NCI-H345 treated with DMSO at 0.1 percent for 48 hours (cell line): ENCODE measurements at regions not wholly inside any gene's neighbourhood (a gene's known extent, or its start where the extent isn't known, plus 50 kb on each side); places are given as distances from the start of the nearest gene placed in this dataset.

Experiments used
- DNase-seq: peaks from one replicate; lab custom pipeline; 2025; ENCODE audit not compliant: unreplicated experiment; lab: John Stamatoyannopoulos, UW

GRCh38 chr9:87320146-87320884, 177.4 kb upstream of the DAPK1 start:
- DNase-seq: no peak

DNA sequence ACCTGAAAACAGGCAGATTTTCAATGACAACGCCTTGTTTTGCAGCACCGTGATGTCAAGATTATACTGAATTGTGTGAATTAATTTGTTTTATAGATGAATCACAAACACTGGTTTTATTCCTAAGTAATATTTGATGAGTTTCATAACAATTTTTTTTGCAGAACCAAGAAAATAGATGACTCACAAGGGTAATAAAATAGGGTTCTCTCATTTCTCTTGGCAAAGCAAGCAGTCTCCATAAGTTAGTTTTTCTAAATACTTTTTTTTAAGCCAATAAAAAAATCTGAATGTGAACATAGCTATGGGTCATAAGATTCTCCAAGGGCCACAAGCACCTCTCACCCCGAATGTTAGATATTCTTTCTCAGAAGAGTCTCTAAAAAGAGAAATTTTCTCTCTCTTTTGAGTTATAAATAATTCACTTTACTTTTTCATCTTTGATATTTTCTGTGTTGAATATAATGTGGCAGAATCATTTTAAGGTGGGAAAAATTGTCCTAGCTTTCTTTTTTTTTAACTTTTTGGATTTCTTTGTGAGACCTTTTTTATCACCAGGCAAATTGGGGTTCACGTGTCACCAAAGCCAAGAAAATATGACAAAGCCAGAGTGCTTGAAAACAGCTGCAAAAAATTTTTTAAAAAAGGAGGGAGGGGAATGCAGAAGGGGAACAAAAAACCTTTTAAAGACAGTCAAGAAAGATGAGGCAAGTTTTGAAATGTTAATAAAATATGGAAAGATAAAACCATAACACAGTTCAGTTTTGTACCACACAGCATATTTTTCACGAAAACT, 174.6 kb upstream of the DAPK1 start:
- no peak for DNase-seq

GRCh38 chr9:87323928-87324327, 173.7 kb upstream of the DAPK1 start:
- no peak for DNase-seq

DNA sequence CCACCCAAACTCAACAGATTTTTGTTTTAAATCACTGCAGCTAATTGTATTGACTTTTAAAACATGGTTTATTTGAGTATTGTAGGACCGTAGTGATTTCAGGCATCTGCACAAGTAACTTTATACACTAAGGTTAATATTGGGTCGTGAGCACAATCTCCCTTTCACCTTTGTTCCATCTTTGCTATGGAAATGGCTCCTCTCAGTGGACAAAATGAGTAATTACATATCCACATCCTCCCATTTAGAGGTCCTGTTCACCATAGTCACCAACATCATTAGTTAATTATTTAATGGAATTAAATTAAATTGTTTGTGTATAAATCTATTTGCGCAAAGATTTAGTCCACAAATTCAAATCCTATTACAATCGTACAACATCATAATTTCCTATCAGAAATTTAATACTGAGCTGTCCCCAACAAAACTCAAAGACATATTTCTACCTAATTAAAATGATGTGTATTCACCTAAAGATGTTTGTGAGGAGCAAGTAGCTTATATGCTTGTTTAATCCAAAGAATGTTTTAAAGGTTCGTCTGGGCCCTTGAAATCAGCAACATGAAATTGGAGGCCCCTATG, 173.0 kb upstream of the DAPK1 start:
- DNase-seq: peak; percentile 3

DNA sequence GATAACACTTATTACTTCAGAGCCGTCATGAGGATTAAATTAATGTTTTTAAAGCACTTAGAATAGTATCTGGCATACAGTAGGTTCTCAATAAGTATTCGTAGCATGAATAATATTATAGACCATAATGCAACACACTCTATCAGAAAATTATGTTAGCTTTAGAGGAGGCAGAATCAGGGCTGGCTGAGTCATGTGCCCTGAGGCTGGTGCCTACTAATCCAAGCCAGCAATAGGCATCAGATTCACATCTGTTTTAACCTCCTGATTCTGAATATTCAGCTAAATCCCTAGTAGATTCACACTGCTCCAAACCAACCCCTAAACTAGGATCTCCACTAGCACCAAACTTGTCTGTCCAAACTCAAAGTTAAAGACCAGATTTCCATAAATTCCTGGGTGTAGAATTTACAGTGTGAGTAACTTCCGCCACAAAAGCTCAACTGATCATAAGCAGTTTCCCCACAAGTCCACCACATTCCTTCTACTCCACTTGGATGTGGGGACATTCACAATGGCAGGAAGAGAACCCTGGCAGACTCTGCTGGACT, 170.0 kb upstream of the DAPK1 start:
- no peak for DNase-seq

DNA sequence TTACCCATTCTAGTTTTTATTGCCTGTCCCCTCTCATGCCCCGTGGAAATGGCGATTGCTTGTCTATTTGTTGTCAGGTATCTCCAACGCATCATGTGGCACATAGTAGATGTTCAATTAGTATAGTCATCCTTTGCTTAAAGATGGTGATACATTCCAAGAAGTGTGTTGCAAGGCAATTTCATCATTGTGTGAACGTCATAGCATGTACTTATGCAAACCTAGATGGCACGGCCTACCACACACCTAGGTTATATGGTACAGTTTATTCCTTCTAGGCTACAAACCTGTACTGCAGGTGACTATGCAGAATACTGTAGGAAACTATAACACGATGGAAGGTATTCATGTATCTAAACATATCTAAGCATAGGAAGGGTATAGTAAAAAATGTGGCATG, 163.9 kb upstream of the DAPK1 start:
- DNase-seq: no peak

- no peak for DNase-seq
Measured at GRCh38 chr9:87334366-87334765, 163.3 kb upstream of the DAPK1 start.

- no peak for DNase-seq
Measured at GRCh38 chr9:87336407-87336806, 161.3 kb upstream of the DAPK1 start.

DNA sequence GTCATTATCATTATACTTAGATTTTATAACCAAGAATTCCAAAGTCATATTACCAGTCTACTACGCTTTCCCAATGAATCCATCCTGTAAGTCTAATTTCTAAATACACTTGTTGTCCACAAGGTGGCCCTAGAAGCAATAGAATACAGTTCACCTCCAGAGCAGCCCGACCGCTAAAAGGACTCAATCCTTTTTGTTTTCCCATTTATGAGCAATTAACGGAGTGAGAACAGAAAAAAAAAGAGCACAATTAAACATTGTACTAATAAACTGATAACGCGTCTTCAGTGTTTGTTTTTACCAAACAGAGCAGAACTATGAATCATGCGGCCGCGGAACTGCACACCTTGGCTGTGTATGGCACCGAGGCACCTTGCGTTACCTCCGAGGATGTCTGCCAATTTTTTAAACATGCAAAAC, 160.7 kb upstream of the DAPK1 start:
- DNase-seq: peak; percentile 27

GRCh38 chr9:87337335-87338087, 160.2 kb upstream of the DAPK1 start:
- no peak for DNase-seq

DNA sequence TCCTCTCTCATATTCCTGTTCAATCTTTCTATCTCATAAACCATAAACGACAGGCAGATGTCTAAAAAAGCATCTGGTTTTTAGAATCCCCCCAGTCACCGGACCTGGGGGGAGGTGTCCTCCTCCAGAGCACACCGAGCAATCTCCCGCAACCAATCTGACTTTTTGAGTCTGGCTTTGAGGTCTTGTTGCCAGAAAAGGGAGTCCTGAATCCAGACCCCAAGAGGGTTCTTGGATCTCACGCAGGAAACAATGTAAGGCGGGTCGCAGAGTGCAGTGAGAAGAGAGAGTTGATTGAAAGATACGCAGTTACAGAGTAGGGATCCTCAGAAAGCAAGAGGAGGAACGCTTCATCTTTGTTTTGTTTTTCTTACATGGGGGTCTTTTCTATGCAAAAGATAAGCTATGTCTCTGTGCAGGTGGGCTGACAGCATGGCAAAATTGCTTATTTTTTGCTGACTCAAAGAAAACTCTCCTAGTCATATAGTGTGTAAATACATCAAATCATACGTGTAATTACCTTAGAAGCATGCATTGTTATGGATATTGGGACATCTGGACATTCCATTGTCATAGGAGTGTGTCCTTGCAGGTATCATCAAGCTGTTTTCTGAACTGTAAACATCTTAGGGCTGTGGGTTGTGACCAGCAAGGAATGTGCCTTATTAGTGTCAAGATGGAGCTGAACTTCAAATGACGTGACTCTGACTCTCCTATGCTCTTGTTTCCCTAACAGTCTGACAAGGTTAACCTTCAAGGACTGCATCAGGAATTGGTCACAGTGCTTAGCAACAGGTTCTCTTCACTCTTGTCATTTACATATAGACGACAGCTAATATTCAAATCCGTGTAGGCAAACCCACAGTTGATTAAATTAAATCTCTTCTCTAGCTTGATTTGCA, 159.3 kb upstream of the DAPK1 start:
- DNase-seq: no peak

- no peak for DNase-seq
Measured at GRCh38 chr9:87340391-87340790, 157.3 kb upstream of the DAPK1 start.

- no peak for DNase-seq
Measured at GRCh38 chr9:87342743-87343142, 154.9 kb upstream of the DAPK1 start.

- no peak for DNase-seq
Measured at GRCh38 chr9:87343816-87344430, 153.7 kb upstream of the DAPK1 start.

GRCh38 chr9:87346061-87346665, 151.5 kb upstream of the DAPK1 start:
- no peak for DNase-seq

- no peak for DNase-seq
Measured at GRCh38 chr9:87350915-87351314, 146.8 kb upstream of the DAPK1 start.

DNA sequence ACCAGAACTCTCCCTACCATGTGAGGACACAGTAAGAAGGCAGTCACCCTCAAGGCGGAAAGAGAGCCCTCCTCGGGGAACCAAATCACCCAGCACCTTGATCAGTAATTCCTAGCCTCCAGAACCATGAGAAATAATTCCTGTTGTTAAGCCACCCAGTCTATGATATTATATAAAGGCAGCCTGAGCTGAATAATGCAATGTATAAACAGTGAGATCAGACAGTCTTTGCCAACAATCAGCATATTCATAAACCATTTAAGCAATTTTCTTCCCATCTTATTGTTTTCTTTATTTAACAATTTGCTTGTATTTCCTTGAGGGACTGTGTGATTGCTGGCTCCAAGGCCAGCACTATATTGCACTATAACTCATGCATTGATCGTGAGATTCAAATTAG, 144.4 kb upstream of the DAPK1 start:
- DNase-seq: no peak

DNA sequence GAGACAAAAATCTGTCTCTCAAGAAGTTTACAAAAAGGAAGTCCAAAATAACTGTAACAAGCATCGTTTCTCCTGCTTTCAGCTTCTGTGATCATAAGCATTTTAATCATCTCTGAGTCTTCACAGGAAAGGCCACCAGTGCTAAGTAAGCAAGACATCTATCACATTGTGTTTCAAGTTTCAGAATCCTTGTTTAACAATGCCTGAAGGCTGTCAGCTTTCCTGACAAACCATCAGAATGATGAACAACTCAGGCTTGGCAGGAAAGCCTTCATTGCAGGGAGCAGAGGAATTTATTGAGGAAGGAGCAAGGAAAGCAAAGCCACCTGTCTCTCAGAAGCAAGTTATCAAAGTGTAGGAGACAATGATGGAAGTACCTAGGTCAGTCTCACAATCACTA, 143.5 kb upstream of the DAPK1 start:
- no peak for DNase-seq

GRCh38 chr9:87357600-87357999, 140.1 kb upstream of the DAPK1 start:
- no peak for DNase-seq
